H1 (cell line): ENCODE measurements at regions not wholly inside any gene's neighbourhood (a gene's known extent, or its start where the extent isn't known, plus 50 kb on each side); places are given as distances from the start of the nearest gene placed in this dataset.

Experiments used
- CTCF ChIA-PET: fragments of 300-600 bp; sonication (Branson Sonifier 250); formaldehyde crosslinking; loops from one replicate; lab custom pipeline; 2021; ENCODE audit not compliant: partially characterized antibody; lab: Charles Lee
- POLR2A ChIA-PET: fragments of 300-600 bp; sonication (Branson Sonifier 250); formaldehyde crosslinking; loops from one replicate; lab custom pipeline; 2021; ENCODE audit warnings: inconsistent platforms; ENCODE audit not compliant: partially characterized antibody; lab: Charles Lee
- DNase-seq, 2 experiments: peaks; one replicate each; pipeline versions ENCODE4 v3.0.0 to v3.0.0-alpha.2; 2010 to 2022; ENCODE audit warnings: low spot score in 2 of 2, low read depth in 1 of 2, mixed read lengths in 1 of 2
- FAIRE-seq: peaks from 2 replicates; lab custom pipeline; 2011; peaks lifted over from hg19 to GRCh38; lab: Jason Lieb, UNC
- H2AFZ ChIP-seq: 2 replicates; pipeline ENCODE4 v1.8.1; 2012; ENCODE audit warnings: low read length, inconsistent platforms
- H2AK5ac ChIP-seq: 2 replicates; pipeline ENCODE4 v1.6.1; 2013; ENCODE audit warnings: low read depth, low read length
- H2BK120ac ChIP-seq: replicated peaks from 2 replicates; pipeline ENCODE3; 2013; ENCODE audit warnings: low read depth, low read length, inconsistent platforms
- H2BK12ac ChIP-seq: 2 replicates; pipeline ENCODE4 v1.6.1; 2013; ENCODE audit warnings: low read depth, low read length
- H2BK15ac ChIP-seq: 2 replicates; pipeline ENCODE4 v1.6.1; 2013; ENCODE audit warnings: low read length
- H2BK20ac ChIP-seq: 2 replicates; pipeline ENCODE4 v1.6.1; 2013; ENCODE audit warnings: low read length
- H2BK5ac ChIP-seq: 2 replicates; pipeline ENCODE4 v1.6.1; 2013; ENCODE audit warnings: low read depth, low read length
- H3K14ac ChIP-seq: 2 replicates; pipeline ENCODE4 v1.6.1; 2013; ENCODE audit warnings: inconsistent platforms; ENCODE audit not compliant: insufficient read length
- H3K18ac ChIP-seq: 2 replicates; pipeline ENCODE4 v1.6.1; 2013; ENCODE audit warnings: low read length; ENCODE audit errors: extremely low read depth
- H3K23ac ChIP-seq: 2 replicates; pipeline ENCODE4 v1.6.1; 2013; ENCODE audit warnings: inconsistent platforms; ENCODE audit not compliant: insufficient read length
- H3K23me2 ChIP-seq: 2 replicates; pipeline ENCODE4 v1.6.1; 2013; ENCODE audit warnings: low read depth, low read length
- H3K27ac ChIP-seq: 2 replicates; pipeline ENCODE4 v1.6.1; 2011; ENCODE audit warnings: low read depth, low read length, inconsistent platforms
- H3K27me3 ChIP-seq, 4 experiments: replicated peaks in 1 of 4; 1 replicate in 1 of 4; 2 replicates in 3 of 4; pipeline versions ENCODE4 v1.6.1 to v1.8.1; 2011 to 2013; ENCODE audit warnings: low read length in 3 of 4, mild to moderate bottlenecking in 3 of 4, inconsistent platforms in 2 of 4, mixed read lengths in 2 of 4, moderate library complexity in 1 of 4; ENCODE audit not compliant: control insufficient read depth in 3 of 4, insufficient read depth in 3 of 4; ENCODE audit errors: extremely low read depth in 1 of 4
- H3K36me3 ChIP-seq, 4 experiments: 2 replicates each; pipeline versions ENCODE4 v1.6.1 to v1.8.1; 2011 to 2013; ENCODE audit warnings: mild to moderate bottlenecking in 4 of 4, low read length in 3 of 4, moderate library complexity in 2 of 4, control low read depth in 1 of 4, inconsistent platforms in 1 of 4; ENCODE audit not compliant: insufficient read depth in 4 of 4, control insufficient read depth in 2 of 4
- H3K4ac ChIP-seq: replicated peaks from 2 replicates; pipeline ENCODE3; 2013; ENCODE audit warnings: low read length, low read depth, mixed read lengths, inconsistent platforms; ENCODE audit not compliant: insufficient read length
- H3K4me1 ChIP-seq, 4 experiments: replicated peaks in 1 of 4; 1 replicate in 1 of 4; 2 replicates in 3 of 4; pipeline versions ENCODE4 v1.6.1 to v1.8.1; 2011 to 2013; ENCODE audit warnings: low read length in 3 of 4, inconsistent platforms in 2 of 4, mixed read lengths in 1 of 4; ENCODE audit not compliant: insufficient read depth in 4 of 4, control insufficient read depth in 3 of 4
- H3K4me2 ChIP-seq, 2 experiments: 2 replicates each; pipeline versions ENCODE4 v1.6.1 to v1.8.1; 2011 to 2013; ENCODE audit warnings: low read depth in 2 of 2, low read length in 2 of 2, control low read depth in 1 of 2, inconsistent platforms in 1 of 2, mild to moderate bottlenecking in 1 of 2; ENCODE audit not compliant: insufficient read depth in 1 of 2
- H3K4me3 ChIP-seq, 4 experiments: fragments of 200-600, 300-600 bp in 1 of 4; sonication (generic), shearing (Covaris generic), sonication (Bioruptor Twin) in 1 of 4; 2 replicates each; pipeline versions ENCODE4 v1.5.1 to v1.8.1; 2011 to 2016; ENCODE audit warnings: low read length in 4 of 4, low read depth in 3 of 4, control low read depth in 2 of 4, inconsistent platforms in 2 of 4, mild to moderate bottlenecking in 2 of 4, mixed read lengths in 1 of 4, moderate library complexity in 1 of 4; ENCODE audit not compliant: insufficient read depth in 2 of 4; ENCODE audit errors: extremely low read depth in 1 of 4
- H3K56ac ChIP-seq: replicated peaks from 2 replicates; pipeline ENCODE3; 2013; ENCODE audit warnings: low read depth, mild to moderate bottlenecking, mixed read lengths, low read length, inconsistent platforms; ENCODE audit not compliant: insufficient read length
- H3K79me1 ChIP-seq: 2 replicates; pipeline ENCODE4 v1.6.1; 2013; ENCODE audit warnings: low read depth, low read length, control low read depth
- H3K79me2 ChIP-seq, 2 experiments: 2 replicates each; pipeline versions ENCODE4 v1.6.1 to v1.8.1; 2012 to 2013; ENCODE audit warnings: low read length in 2 of 2, mild to moderate bottlenecking in 2 of 2, inconsistent platforms in 1 of 2; ENCODE audit not compliant: insufficient read depth in 2 of 2, control insufficient read depth in 1 of 2
- H3K9ac ChIP-seq, 4 experiments: replicated peaks in 1 of 4; 1 replicate in 1 of 4; 2 replicates in 3 of 4; pipeline versions ENCODE4 v1.6.1 to v1.8.1; 2011 to 2013; ENCODE audit warnings: low read depth in 3 of 4, low read length in 3 of 4, control low read depth in 2 of 4, mild to moderate bottlenecking in 2 of 4, moderate library complexity in 2 of 4, inconsistent platforms in 1 of 4; ENCODE audit errors: extremely low read depth in 1 of 4
- H3K9me3 ChIP-seq, 2 experiments: 2 replicates each; pipeline versions ENCODE4 v1.6.1 to v1.8.1; 2012 to 2013; ENCODE audit warnings: mild to moderate bottlenecking in 2 of 2, moderate library complexity in 2 of 2, control low read depth in 1 of 2, inconsistent platforms in 1 of 2, low read depth in 1 of 2, low read length in 1 of 2, mixed read lengths in 1 of 2; ENCODE audit not compliant: insufficient read depth in 2 of 2
- H4K20me1 ChIP-seq, 2 experiments: replicated peaks in 1 of 2; 2 replicates each; pipeline versions ENCODE3 to v1.8.1; 2011 to 2013; ENCODE audit warnings: inconsistent platforms in 2 of 2, low read length in 2 of 2, mild to moderate bottlenecking in 1 of 2; ENCODE audit not compliant: insufficient read depth in 2 of 2, control insufficient read depth in 1 of 2
- H4K5ac ChIP-seq: 2 replicates; pipeline ENCODE4 v1.6.1; 2013; ENCODE audit warnings: low read length, low read depth, mixed read lengths, inconsistent platforms; ENCODE audit not compliant: insufficient read length
- H4K8ac ChIP-seq: 2 replicates; pipeline ENCODE4 v1.8.0; 2013; ENCODE audit warnings: mild to moderate bottlenecking, moderate library complexity, low read length, inconsistent platforms; ENCODE audit not compliant: insufficient read depth; ENCODE audit errors: extremely low read depth
- H4K91ac ChIP-seq: replicated peaks from 2 replicates; pipeline ENCODE3; 2013; ENCODE audit warnings: low read length, mixed read lengths, inconsistent platforms; ENCODE audit not compliant: insufficient read length
- BCL11A ChIP-seq, 2 experiments: IDR thresholded peaks; one replicate each; pipeline ENCODE4 v1.6.1; 2011; ENCODE audit warnings: low read depth in 2 of 2, low read length in 2 of 2, mild to moderate bottlenecking in 2 of 2
- CBX8 ChIP-seq: fragments of 300-800, 300-1000 bp; sonication (generic); IDR thresholded peaks from 2 replicates; pipeline ENCODE4 v1.7.1; 2016; ENCODE audit warnings: low read depth, low read length, borderline replicate concordance
- CEBPB ChIP-seq: IDR thresholded peaks from 2 replicates; pipeline ENCODE4 v1.6.1; 2012; ENCODE audit warnings: low read depth, low read length
- CHD1 ChIP-seq: IDR thresholded peaks from 2 replicates; pipeline ENCODE4 v1.6.1; 2012; ENCODE audit warnings: low read depth, low read length, improper control_type of control experiment
- EZH2 ChIP-seq: fragments of 200-600 bp; sonication (generic); IDR thresholded peaks from 2 replicates; pipeline ENCODE4 v1.7.1; 2012; ENCODE audit warnings: low read depth, mild to moderate bottlenecking, moderate library complexity, low read length, inconsistent platforms; ENCODE audit not compliant: severe bottlenecking
- FOSL1 ChIP-seq: IDR thresholded peaks from 2 replicates; pipeline ENCODE4 v1.6.1; 2011; ENCODE audit warnings: mild to moderate bottlenecking, low read depth, low read length, moderate library complexity; ENCODE audit not compliant: insufficient read depth
- JUN ChIP-seq: IDR thresholded peaks from 2 replicates; pipeline ENCODE4 v1.6.1; 2011; ENCODE audit warnings: low read depth, mild to moderate bottlenecking, improper control_type of control experiment, low read length
- JUND ChIP-seq: IDR thresholded peaks from 2 replicates; pipeline ENCODE4 v1.6.1; 2011; ENCODE audit warnings: mild to moderate bottlenecking, improper control_type of control experiment, low read length
- KDM4A ChIP-seq: IDR thresholded peaks from one replicate; pipeline ENCODE4 v1.7.1; 2012; ENCODE audit warnings: low read depth, mild to moderate bottlenecking, moderate library complexity, low read length, inconsistent platforms; ENCODE audit not compliant: severe bottlenecking
- MAFK ChIP-seq: IDR thresholded peaks from 2 replicates; pipeline ENCODE4 v1.6.1; 2012; ENCODE audit warnings: low read depth, mild to moderate bottlenecking, improper control_type of control experiment, low read length
- RXRA ChIP-seq: IDR thresholded peaks from 2 replicates; pipeline ENCODE4 v1.6.1; 2011; ENCODE audit warnings: low read depth, mild to moderate bottlenecking, low read length, moderate library complexity; ENCODE audit not compliant: insufficient read depth
- SP2 ChIP-seq: IDR thresholded peaks from 2 replicates; pipeline ENCODE4 v1.6.1; 2012; ENCODE audit warnings: mild to moderate bottlenecking, low read length, inconsistent platforms
- ZNF274 ChIP-seq: IDR thresholded peaks from 2 replicates; pipeline ENCODE4 v1.7.0; 2012; ENCODE audit warnings: low read length, borderline replicate concordance; ENCODE audit errors: extremely low read depth
- WGBS, 2 experiments: shearing (Covaris generic) in 1 of 2; methylation state at CpG; one replicate each; pipeline versions ENCODE4 v1.1.6 to v1.1.7; 2013 to 2015; ENCODE audit warnings: low lambda C conversion rate in 2 of 2, mixed read lengths in 2 of 2, inconsistent platforms in 1 of 2, low coverage in 1 of 2, missing lambda C conversion rate in 1 of 2; ENCODE audit not compliant: insufficient replicate concordance in 2 of 2, insufficient coverage in 1 of 2, insufficient read length in 1 of 2; ENCODE audit errors: extremely low coverage in 1 of 2, missing lambda C conversion rate in 1 of 2; 5-methylcytosine and 5-hydroxymethylcytosine counted together

DNA sequence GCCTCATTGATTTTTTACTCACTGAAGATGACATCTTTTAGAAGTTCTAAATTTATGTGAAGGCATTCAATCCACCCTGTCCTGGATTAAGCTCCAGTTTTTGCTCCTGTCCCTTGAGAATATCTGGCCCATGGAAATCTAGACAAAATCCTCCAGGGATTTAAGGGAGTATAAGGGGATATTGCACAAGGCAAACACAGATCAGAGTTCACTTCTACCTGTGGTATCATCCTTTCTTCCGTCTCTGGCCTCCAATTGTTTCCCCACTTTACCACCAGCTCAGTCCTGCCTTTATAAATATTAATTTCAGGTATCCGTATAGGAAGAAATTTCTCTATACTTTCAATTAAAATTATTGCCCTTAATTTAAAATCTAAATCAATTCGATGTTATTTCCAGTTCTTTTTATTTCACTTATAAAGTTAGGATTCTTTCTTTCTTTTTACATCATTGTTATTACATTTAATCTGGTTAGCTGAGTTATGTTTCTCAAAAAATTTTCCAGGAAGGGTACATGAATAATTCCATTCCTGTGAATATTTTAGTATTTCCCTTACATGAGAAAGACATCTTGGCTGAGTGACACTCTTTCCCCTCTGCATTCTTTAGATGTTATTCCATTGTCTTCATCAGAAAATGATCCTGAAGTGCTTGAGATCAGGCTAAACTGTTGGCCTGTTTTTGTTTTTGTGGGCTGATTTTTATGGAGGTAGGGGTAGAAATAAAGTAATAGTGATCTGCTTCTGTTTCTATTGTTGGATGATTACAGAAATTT, 194.3 kb upstream of the MAP3K1 start:
- Histone ChIP-seq H3K14ac (no peak overlapping the region), H3K79me2 (no peaks in the 10 kb centered on the region), H3K4me3 (no peak overlapping the region), H3K18ac (no peak overlapping the region), H2AK5ac (no peak overlapping the region), H2BK12ac (no peak overlapping the region), H3K56ac (no peak overlapping the region), H3K27ac (no peak overlapping the region), H3K4me2 (no peak overlapping the region), H3K23me2 (peaks cover 2% of the 10 kb centered on the region; the same call in 1 of the 2 replicates), H3K4ac (no peak overlapping the region), H3K79me1 (no peaks in the 10 kb centered on the region), H4K8ac (no peak overlapping the region), H3K27me3 (no peaks in the 10 kb centered on the region), H4K91ac (no peak overlapping the region), H3K36me3 (no peaks in the 10 kb centered on the region), H2AFZ (no peak overlapping the region), H3K9me3 (peaks cover 9 to 16% of the 10 kb centered on the region in 2 experiments), H3K23ac (no peak overlapping the region), H2BK15ac (no peak overlapping the region), H2BK5ac (no peak overlapping the region), H4K5ac (no peak overlapping the region), H3K4me1 (no peaks in the 10 kb centered on the region; a peak in 1 of 7 replicates), H2BK20ac (no peak overlapping the region), H2BK120ac (no peak overlapping the region), H4K20me1 (no peaks in the 10 kb centered on the region), H3K9ac (no peak overlapping the region)
- FAIRE-seq (no peak), DNase-seq (no peak)
- WGBS, 2 experiments: 95% methylated on average over 3 of the region's 3 CpGs; no CpG with 5 or more reads in 1 of the 2 experiments
- CTCF ChIA-PET: interaction anchor here (0.6 kb wide), 1 partner anchor 240 kb away, joined by 3 read pairs; no protein-coding TSS in a partner anchor
- POLR2A ChIA-PET: no interaction called here
- TF ChIP-seq EZH2 (no peak), MAFK (no peak), FOSL1 (no peak), SP2 (no peak), CHD1 (no peak), CBX8 (no peak), BCL11A (IDR thresholded peaks at IDR 0.05; ENCODE audit: low read depth in 2 of 2, low read length in 2 of 2) (no peak), RXRA (no peak), JUN (no peak), ZNF274 (no peak), JUND (no peak), CEBPB (no peak), KDM4A (no peak)
